Right atrium auricular region (tissue), 2 donors: ENCODE measurements at regions not wholly inside any gene's neighbourhood (a gene's known extent, or its start where the extent isn't known, plus 50 kb on each side); places are given as distances from the start of the nearest gene placed in this dataset.
"Not testable (repeated sequence)": the region's sequence is repeated elsewhere in the genome, so short reads cannot be mapped to it uniquely, and the experiment has no call there.

Source experiments
- DNase-seq: peaks from one replicate; pipeline ENCODE4 v3.0.0-alpha.2; 2019; ENCODE audit warnings: low spot score
- H3K27ac ChIP-seq, 2 donors: fragments of 200-600 bp; sonication (generic); 1 replicate in 1 of 2; 2 replicates in 1 of 2; pipeline ENCODE4 v1.5.1; 2016 to 2019
- H3K27me3 ChIP-seq, 2 donors: fragments of 200-600 bp; sonication (generic); one replicate each; pipeline versions ENCODE4 v1.5.1 to v1.6.0; 2017 to 2019
- H3K36me3 ChIP-seq: fragments of 200-600 bp; sonication (generic); one replicate; pipeline ENCODE4 v1.5.1; 2016
- H3K4me1 ChIP-seq, 2 donors: fragments of 200-600 bp; sonication (generic); one replicate each; pipeline versions ENCODE4 v1.5.1 to v1.6.0; 2017 to 2019
- H3K4me3 ChIP-seq, 2 donors: fragments of 200-600 bp; sonication (generic); 1 replicate in 1 of 2; 2 replicates in 1 of 2; pipeline ENCODE4 v1.5.1; 2017 to 2019; ENCODE audit warnings: mild to moderate bottlenecking in 1 of 2, moderate library complexity in 1 of 2
- H3K9me3 ChIP-seq, 2 donors: fragments of 200-600 bp; sonication (generic); one replicate each; pipeline ENCODE4 v1.5.1; 2019
- CTCF ChIP-seq, 2 donors: fragments of 200-600 bp; sonication (generic); IDR thresholded peaks; one replicate each; pipeline ENCODE4 v1.5.1; 2019; ENCODE audit warnings: antibody characterized with exemption in 2 of 2

DNA sequence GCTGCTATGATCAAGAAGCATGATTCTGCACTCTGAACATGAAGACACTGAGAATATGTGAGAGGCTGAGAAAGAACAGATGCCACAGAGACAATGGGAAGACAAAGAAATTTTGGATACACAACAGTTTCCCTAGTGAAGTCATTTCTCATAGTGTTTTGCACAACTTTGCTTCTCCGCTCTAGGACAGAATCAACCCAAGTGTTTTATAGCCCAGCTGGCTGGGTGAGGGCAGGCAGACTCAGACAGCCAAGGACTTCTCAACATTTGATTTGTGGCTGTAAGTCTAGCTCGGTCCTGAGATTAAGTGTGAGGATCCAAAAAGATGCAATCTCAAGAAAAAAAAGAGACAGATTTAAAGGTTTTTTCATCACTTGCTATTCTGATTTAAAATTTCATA lies 536.5 kb upstream of the CRIM1 start:
- TF ChIP-seq CTCF (IDR thresholded peaks at IDR 0.05): no peak
- no peaks in the 10 kb centered on the region for H3K4me1 ChIP-seq
- no peak overlapping the region for H3K27ac ChIP-seq
- H3K9me3 ChIP-seq: no peaks in the 10 kb centered on the region
- H3K27me3 ChIP-seq: no peaks in the 10 kb centered on the region
- H3K4me3 ChIP-seq: no peak overlapping the region
- DNase-seq: no peak
- H3K36me3 ChIP-seq: no peaks in the 10 kb centered on the region

GRCh38 chr2:35818359-35818758 lies 537.2 kb upstream of the CRIM1 start:
- H3K9me3 ChIP-seq, H3K27me3 ChIP-seq, H3K4me3 ChIP-seq, DNase-seq, H3K36me3 ChIP-seq, H3K4me1 ChIP-seq, H3K27ac ChIP-seq: not testable (repeated sequence)

DNA sequence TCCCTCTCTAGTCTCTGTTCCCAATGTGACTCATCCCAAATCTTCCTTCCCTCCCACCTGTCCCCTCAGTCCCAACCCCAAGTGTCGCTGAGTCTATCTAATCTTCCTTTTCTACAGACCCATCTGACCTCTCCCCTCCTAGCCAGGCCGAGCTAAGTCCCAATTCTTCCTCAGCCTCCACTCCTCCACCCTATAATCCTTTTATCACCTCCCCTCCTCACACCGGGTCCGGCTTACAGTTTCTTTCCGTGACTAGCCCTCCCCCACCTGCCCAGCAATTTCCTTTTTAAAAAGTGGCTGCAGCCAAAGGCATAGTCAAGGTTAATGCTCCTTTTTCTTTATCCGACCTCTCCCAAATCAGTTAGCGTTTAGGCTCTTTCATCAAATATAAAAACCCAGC lies 541.0 kb upstream of the CRIM1 start:
- H3K27me3 ChIP-seq, DNase-seq, H3K9me3 ChIP-seq, H3K4me3 ChIP-seq, H3K4me1 ChIP-seq, H3K36me3 ChIP-seq, H3K27ac ChIP-seq: not testable (repeated sequence)

- H3K4me3 ChIP-seq: no peak overlapping the region
- H3K36me3 ChIP-seq: no peaks in the 10 kb centered on the region
- TF ChIP-seq CTCF (IDR thresholded peaks at IDR 0.05): no peak
Measured at GRCh38 chr2:35803126-35803525, 552.5 kb upstream of the CRIM1 start.

GRCh38 chr2:35794796-35795450 lies 560.7 kb upstream of the CRIM1 start:
- TF ChIP-seq CTCF (IDR thresholded peaks at IDR 0.05): no peak
- Histone ChIP-seq H3K27me3 (no peaks in the 10 kb centered on the region), H3K9me3 (no peaks in the 10 kb centered on the region), H3K36me3 (no peaks in the 10 kb centered on the region), H3K4me3 (no peak overlapping the region), H3K27ac (no peak overlapping the region), H3K4me1 (no peaks in the 10 kb centered on the region)
- no peak for DNase-seq

More at GRCh38 chr2:35803126-35803525, 552.5 kb upstream of the CRIM1 start:
- no peak overlapping the region for H3K27ac ChIP-seq
- H3K4me1 ChIP-seq: no peaks in the 10 kb centered on the region
- no peak for DNase-seq
- no peaks in the 10 kb centered on the region for H3K27me3 ChIP-seq
- peaks cover 0 to 7% of the 10 kb centered on the region in 2 donors for H3K9me3 ChIP-seq

- Histone ChIP-seq H3K36me3 (no peaks in the 10 kb centered on the region), H3K27me3 (no peaks in the 10 kb centered on the region)
- TF ChIP-seq CTCF (IDR thresholded peaks at IDR 0.05): no peak
Measured at GRCh38 chr2:35790292-35790691, 565.3 kb upstream of the CRIM1 start.

DNA sequence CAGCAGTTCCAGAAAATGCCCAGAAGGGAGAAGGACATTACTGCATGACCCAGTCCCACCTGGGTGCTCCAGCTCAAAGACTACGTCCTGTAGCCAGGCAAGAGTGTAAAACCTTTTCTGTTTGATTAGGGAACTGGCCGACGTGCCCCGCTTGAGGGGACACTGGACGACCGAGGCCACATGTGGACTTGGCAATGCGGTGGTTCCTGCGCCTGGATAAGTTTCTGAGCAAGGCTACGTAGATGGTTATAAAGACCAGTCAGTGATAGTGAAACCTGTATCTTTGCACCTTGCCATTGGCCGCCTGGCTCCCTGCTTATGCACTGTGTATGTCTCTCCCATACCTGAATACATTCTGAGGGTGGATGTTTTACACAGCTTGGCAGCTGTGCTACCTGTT lies 567.0 kb upstream of the CRIM1 start:
- Histone ChIP-seq H3K9me3 (no peaks in the 10 kb centered on the region), H3K27me3 (no peaks in the 10 kb centered on the region), H3K4me3 (no peak overlapping the region), H3K36me3 (no peaks in the 10 kb centered on the region), H3K4me1 (no peaks in the 10 kb centered on the region), H3K27ac (no peak overlapping the region)
- TF ChIP-seq CTCF (IDR thresholded peaks at IDR 0.05): no peak
- no peak for DNase-seq

More at GRCh38 chr2:35790292-35790691, 565.3 kb upstream of the CRIM1 start:
- no peak overlapping the region for H3K4me3 ChIP-seq
- H3K27ac ChIP-seq: no peak overlapping the region
- H3K9me3 ChIP-seq: no peaks in the 10 kb centered on the region
- no peaks in the 10 kb centered on the region for H3K4me1 ChIP-seq
- no peak for DNase-seq
